Fibroblast of the aortic adventitia (primary cell): ENCODE measurements at regions not wholly inside any gene's neighbourhood (a gene's known extent, or its start where the extent isn't known, plus 50 kb on each side); places are given as distances from the start of the nearest gene placed in this dataset.
A peak's percentile ranks its signal among the peaks of the same experiment; 100 is the strongest.

Source experiments
- DNase-seq: peaks from one replicate; pipeline ENCODE4 v3.0.0-alpha.2; 2010; ENCODE audit warnings: low read depth
- H3K4me3 ChIP-seq: 2 replicates; pipeline ENCODE4 v1.5.1; 2011; ENCODE audit warnings: low read depth, mild to moderate bottlenecking, control low read depth, low read length, moderate library complexity
- TF ChIP-seq, protein P1 (sequence below): IDR thresholded peaks from 2 replicates; pipeline ENCODE4 v1.5.1; 2011; ENCODE audit warnings: mild to moderate bottlenecking, low read length, control low read depth, inconsistent platforms; ENCODE audit not compliant: insufficient read depth

DNA sequence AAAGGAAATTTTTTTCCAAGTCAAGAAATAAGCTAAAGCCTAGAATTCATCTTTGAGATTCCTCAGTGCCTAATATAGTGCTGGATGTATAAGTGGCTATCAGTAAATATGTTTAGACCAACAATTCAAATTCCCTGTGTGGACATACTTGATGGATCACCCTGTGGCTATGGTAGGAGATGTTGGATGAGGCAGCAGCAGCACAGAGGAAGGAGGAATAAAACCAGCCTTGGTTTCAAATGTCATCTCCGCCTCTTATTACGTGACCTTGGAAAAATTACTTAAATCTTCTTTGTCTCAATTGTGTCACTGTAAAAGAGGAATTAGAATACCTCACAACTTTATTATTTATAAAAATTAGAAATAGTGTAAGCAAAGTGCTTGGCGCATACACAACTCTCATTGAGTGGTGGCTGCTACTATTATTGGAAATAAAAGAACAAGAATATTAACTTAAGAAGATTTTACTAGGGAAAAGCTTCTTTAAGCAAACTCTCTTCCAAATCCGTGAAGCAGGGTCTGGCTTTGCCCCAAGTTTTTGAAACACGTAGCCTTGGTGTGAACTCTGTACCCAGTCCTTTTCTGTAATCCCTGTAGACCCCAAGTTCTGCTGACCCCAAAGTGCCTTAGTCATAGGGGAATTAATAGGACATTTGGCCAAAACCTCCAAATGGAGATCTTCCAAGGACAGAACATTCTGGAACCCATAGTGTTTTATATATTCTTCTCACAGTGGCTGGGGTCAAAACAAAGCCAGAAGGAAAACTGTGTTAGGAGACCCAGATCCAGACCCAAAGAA lies 283.8 kb downstream of the PTEN start:
- TF ChIP-seq, protein P1, sequence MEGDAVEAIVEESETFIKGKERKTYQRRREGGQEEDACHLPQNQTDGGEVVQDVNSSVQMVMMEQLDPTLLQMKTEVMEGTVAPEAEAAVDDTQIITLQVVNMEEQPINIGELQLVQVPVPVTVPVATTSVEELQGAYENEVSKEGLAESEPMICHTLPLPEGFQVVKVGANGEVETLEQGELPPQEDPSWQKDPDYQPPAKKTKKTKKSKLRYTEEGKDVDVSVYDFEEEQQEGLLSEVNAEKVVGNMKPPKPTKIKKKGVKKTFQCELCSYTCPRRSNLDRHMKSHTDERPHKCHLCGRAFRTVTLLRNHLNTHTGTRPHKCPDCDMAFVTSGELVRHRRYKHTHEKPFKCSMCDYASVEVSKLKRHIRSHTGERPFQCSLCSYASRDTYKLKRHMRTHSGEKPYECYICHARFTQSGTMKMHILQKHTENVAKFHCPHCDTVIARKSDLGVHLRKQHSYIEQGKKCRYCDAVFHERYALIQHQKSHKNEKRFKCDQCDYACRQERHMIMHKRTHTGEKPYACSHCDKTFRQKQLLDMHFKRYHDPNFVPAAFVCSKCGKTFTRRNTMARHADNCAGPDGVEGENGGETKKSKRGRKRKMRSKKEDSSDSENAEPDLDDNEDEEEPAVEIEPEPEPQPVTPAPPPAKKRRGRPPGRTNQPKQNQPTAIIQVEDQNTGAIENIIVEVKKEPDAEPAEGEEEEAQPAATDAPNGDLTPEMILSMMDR: no peak
- DNase-seq: no peak
- H3K4me3 ChIP-seq: no peak overlapping the region

DNA sequence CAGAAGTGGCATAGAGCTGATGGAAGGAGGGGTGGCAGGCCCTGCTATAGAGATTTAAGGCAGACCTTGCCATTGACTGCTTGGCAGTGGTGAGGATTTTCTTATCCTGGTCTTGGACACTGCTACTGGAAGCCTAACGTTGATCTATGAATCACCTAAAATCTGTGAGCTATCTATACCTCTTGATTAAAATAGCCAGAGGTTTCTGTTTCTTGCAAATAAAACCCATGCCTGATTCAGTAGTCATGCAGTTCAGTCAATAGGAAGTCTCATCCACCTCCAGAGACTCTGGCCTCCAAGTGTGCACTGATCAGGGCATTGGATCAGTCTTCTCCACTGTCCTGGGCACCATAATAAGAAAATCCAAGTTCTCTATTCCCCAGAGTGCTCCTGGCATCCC lies 286.5 kb downstream of the PTEN start:
- TF ChIP-seq, protein P1: no peak
- H3K4me3 ChIP-seq: no peak overlapping the region
- peak; percentile 68 for DNase-seq

DNA sequence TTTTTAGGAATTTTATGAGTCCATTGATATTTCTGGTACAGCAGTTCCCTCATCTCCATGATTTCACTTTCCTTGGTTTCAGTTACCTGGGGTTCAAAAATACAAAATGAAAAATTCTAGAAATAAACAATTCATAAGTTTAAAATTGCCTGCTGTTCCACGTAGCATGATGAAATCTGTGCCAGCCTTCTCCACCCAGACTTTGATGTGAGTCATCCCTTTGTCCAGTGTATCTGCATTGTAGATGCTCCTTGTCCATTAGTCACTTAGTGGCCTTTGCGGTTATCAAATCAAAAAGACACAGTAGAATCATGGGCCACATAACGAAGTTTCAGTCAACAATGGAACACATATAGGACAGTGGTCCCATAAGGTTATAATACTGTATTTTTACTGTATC lies 286.9 kb downstream of the PTEN start:
- DNase-seq: peak; percentile 70
- TF ChIP-seq, protein P1: no peak
- no peak overlapping the region for H3K4me3 ChIP-seq

DNA sequence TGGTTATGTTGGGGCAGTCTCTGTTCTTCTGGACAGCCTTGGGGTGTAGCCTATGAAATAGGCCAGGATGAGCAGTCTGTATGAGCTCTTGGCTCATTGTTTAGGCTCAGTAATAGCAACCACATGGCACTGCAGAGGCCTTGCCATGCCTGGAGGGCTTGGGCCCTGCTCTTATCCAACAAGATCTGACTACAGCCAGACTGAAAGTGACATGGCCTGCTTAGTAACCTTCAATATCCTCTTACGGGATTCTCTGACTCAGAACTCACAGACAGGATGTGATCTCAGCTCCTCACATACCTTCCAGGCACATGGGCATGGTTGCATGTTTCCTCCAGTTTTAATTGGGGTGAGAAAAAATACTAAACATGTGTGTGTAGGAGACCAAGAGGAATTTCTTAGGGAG lies 289.3 kb downstream of the PTEN start:
- no peak overlapping the region for H3K4me3 ChIP-seq
- peak; percentile 96 for DNase-seq
- TF ChIP-seq, protein P1: no peak

DNA sequence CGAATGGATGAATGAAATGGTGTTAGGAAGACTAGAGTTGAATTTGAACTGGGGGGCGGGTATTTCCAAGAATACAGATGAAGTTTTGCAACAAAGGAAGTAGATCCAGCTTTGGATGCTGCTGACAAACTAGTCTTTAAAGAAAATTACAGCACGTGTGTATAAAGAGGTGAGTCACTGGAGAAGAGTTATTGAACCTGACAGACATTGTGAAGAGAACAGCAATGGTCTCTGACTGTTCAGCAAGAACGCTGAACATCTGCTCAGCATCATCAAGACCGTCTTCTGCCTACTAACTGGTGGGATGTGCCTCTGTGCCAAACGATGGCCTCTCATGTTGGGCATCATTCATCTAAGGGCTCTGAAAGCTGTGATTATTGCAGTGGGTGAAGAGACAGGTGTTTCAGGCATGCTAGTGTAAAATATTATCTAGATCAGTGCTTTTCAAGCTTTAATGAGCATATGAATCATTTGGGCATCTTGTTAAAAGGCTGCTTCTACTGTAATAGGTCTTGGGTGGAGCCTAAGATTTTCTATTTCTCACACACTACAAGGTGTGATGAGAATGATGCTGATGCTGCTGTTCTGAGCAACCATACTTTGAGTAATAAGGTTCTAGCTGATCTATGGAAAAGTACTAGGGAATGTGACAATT lies 291.3 kb downstream of the PTEN start:
- DNase-seq: peak; percentile 42
- no peak overlapping the region for H3K4me3 ChIP-seq
- TF ChIP-seq, protein P1: no peak

DNA sequence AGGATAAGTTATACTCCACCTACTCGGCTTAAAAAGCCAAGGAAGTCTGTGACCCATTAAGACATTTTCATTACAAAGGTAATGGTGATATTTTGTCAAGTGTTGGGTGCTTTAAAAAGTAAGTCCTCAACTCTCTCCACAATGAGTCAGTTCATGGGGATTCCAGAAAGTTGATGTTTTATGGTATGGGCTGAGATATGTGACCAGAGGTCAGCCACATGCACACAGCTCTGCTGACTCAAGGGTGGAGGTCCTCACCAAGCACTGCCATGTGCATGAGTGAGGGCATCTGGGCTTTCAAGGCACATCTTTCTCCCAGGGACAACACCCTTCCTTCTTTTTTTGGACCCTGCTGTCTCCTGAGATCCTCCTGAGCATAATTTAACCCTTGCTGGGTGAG lies 292.9 kb downstream of the PTEN start:
- H3K4me3 ChIP-seq: no peak overlapping the region
- TF ChIP-seq, protein P1: no peak
- DNase-seq: peak; percentile 60
